GM21786 (cell line): ENCODE measurements at regions not wholly inside any gene's neighbourhood (a gene's known extent, or its start where the extent isn't known, plus 50 kb on each side); places are given as distances from the start of the nearest gene placed in this dataset.

ENCODE experiments used
- ATAC-seq: cut with Tn5 transposase; IDR thresholded peaks from one replicate; pipeline ENCODE4 v1.9.1; 2021; ENCODE audit not compliant: unreplicated experiment

DNA sequence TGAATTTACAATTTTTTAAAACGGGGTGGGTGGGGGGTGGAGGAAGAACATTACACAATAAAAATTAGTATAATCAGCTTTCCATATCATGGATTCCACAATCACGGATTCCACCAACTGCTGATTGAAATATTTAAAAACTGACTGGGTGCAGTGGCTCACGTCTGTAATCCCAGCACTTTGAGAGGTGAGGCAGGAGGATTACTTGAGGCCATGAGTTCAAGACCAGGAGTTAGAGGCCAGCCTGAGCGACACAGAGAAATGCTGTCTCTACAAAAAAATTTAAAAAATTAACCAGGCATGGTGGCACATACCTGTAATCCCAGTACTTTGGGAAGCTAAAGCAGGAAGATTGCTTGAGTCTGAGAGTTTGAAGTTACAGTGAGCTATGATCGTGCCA lies 254.7 kb downstream of the ATG4C start:
- no peak for ATAC-seq

DNA sequence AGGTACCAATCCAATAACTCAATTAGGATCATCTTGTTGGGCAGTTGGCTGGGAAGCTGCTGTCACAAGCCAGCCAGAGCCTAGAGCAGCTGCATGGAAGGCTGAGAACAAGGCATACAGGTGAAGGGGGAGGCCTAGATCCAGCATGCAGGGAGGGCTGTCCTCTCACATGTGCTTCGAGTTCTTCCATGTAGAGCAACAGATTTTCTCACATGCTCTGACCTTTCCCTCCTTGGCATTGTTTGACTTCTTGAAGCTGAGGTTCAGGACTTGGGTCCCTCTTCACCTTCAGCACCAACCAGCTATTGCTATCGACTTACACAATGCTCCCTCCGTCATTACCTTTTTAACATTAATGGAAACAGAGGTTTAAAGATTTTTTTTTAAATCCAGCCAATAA lies 257.7 kb downstream of the ATG4C start:
- no peak for ATAC-seq

DNA sequence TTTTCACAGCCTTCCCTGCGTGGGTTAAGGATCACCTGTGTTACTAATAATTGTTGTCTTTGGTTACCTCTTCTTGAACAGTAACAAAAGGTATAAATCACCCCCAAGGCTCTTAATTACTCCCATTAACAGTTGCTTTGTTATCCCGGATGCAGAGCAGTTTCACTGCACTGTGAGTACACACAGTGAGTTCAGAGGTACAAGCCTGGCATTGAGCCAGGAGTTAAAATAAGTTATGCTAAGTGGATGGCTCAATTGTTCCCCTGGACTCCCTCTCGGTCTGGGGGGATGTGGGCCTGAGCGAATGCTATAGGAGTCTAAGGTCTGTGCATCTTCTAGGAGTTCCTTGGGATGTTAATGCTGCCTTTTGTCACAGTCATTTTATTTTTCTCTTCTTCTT lies 258.3 kb downstream of the ATG4C start:
- no peak for ATAC-seq

DNA sequence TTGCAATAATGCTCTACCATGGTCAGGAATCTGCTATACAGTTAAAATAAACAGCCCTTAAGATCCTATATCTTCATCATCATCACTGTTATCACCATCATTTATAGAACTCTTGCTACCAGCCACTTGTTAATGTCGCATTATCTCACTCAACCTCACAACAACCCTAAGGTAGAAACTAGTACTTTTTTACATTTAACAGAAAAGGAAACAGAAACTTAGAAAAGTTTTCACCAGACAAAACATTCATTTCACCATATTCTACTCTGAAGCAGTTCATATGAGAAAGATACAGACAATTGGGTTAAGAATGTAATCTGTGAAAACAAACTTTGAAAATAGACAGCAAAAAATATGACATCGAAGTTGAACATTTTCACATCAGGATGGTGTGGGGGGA lies 262.6 kb downstream of the ATG4C start:
- no peak for ATAC-seq

- no peak for ATAC-seq
These were observed 265.2 kb downstream of the ATG4C start for GRCh38 chr1:63049135-63049534.

DNA sequence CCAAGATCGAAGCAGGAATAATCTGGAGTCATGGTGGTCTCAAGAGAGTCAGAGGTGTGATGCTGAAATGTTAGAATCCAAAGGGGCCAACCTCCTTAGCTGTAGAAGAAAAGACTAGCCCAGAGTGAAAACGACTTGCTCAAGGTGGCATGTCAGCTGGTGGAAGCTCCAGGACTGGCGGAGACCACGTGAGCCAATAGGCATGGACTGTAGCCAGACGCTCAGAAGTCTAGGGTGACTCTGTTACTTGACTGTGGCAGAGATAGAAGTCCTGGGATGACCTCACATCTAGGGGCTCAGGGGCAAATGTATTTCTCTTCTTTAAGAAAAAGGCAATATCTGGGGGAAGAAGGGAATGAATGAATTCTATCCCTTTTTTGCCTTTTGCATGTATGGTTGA lies 267.4 kb downstream of the ATG4C start:
- ATAC-seq: no peak

DNA sequence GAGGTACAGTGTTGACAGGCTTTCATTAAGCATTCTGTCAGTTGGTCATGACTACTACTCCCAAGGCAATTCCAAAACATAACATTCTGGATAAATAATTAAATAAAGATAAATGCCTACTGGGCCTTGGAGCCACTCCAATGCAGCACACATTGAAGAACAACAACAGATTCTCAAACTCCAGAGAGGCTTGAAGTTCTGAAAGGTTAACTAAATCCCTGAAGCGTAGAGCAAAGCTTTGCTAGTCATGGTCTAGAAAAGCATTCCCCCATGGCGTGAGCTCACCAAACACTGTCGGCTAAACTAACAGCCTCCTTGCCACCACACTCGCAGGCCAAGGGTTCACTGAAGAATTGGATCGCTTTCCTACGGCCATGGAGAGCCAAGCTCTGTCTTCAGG lies 268.0 kb downstream of the ATG4C start:
- no peak for ATAC-seq

DNA sequence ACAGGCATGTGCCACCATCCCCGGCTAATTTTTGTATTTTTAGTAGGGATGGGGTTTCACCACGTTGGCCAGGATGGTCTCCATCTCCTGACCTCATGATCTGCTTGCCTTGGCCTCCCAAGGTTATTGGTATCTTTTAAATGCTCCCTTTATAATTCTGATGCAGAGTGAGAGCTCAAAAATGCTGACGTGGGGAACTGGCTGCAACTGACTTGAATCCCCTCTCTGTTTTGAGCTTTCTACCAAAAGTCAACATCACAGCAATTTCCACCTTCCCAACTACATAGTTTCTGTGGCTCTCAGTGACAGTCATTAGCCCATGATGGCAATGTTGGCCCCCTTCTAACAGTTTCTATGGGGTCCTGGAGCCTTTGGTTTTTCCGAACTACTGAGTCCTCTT lies 268.2 kb upstream of the FOXD3 start:
- ATAC-seq: no peak

- no peak for ATAC-seq
These were observed 259.0 kb upstream of the FOXD3 start for GRCh38 chr1:63063367-63063766.

- no peak for ATAC-seq
These were observed 258.2 kb upstream of the FOXD3 start for GRCh38 chr1:63064135-63064534.

DNA sequence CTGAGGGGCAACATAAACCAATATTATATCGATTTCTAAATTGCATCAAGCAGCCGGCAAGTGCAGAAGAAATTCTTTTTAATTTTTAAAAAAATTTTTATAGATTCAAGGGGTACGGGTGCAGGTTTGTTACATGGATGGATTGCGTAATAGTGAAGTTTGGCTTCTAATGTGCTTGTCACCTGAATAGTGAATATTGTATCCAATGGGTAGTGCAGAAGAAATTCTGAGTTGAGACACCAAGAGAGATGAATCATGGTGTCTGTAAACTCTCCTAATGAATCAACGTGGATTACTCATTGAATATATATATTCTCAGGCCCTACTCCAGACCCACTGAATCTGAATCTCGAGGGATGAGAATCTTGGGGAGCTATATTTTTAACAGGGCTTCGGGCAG lies 253.7 kb upstream of the FOXD3 start:
- no peak for ATAC-seq

GRCh38 chr1:63069214-63069613 lies 253.2 kb upstream of the FOXD3 start:
- ATAC-seq: no peak

DNA sequence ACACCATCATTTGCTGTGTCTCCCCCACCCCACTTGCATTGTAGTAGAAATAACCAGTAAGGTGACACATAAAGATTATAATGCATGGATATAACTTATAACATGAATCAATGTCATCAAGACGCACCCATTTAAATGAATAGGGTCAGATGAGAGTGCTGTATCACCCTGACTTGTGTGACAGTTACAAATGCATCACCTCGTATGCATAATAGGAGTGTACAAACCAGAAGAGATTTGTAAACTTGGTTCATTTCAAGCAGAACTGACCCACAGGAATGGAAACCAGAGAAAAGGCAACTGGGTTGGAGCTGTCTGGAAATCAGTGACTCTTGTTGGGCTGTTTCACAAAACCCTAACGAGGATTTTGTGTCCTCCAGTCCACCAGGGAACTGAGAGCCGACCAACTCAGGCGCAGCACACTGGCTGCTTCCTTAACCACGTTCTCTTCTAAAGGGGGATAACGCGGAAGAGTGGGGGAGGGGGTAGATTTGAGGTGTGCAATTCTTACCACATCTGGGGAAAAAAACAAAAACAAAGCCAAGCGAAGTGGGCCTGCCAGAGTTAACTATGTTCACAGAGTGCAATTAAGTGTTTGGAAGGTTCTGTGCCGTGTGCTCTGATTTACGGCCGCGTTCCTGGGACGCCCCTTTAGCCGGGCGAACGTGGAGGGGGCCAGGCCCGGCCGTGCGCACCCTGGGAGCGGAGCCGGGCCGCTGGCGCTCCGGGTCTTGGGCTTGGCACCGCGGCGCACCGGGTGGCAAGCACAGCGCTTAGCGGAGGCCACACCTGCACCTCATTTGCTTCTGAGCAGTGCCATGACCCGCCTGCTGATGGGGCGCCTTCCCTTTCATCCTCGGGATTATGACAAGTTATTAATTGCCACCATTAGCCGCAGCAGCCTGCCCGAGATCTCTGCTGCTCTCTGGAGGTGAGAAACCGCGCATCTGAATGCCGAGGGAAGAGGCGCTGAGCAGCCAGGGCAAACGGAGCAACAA lies 248.8 kb upstream of the FOXD3 start:
- no peak for ATAC-seq

- no peak for ATAC-seq
These were observed 248.0 kb upstream of the FOXD3 start for GRCh38 chr1:63074321-63074720.

DNA sequence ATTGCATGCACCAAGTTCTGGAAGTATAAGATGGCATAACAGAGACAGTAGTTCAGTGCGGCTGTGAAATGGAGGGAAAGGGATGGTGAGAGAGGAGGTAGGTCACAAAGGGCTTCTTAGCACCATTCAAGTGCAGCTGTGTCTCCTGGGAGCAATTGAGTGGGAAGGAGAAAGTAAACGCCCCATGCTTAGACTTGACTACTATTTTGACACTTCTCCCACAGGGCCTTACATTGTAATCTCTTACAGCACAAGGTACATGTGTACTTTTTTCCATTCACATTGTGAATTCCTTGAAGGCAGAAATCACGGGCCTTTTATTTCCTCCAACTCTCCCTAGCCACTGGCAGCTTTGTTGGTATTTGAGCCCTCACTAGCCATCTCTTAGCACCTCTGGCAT lies 239.6 kb upstream of the FOXD3 start:
- ATAC-seq: no peak

DNA sequence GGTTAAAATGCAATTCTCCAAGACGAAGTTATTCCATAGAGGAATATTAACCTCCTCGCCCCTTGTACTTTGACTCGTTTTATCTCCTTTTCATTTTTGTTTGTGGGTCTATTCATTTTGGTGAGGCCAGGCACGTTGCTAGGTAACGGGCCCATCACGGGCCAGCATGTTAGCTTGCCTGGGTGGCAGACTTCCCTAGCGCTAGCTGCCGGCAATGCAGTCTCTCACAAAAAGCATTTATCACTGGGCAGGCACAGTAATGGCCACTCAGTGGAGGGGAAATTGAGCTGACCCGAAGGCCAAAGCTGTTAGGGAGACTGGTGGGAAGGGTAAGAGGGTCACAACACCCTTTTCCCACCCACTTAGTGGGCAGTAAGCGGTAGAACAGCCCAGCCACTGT lies 234.4 kb upstream of the FOXD3 start:
- ATAC-seq: no peak

DNA sequence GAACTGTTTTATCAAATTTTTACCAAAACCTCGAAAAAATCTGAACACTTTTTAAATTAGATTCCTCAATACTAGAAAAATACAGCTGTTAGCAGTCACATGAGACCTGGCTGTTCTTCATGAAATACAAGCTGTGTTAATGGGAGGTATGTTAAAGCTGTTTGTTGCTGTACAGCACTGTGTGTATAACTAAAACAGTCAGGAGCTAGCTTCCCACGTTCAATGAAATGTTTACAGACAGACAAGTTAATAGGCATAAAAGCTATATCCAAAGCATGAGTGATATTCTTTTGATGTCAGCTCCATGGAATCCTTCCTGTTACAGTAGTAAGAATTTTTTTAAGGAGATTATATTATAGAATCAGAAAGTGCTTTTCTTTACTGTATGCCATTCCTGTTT lies 223.2 kb upstream of the FOXD3 start:
- ATAC-seq: no peak

DNA sequence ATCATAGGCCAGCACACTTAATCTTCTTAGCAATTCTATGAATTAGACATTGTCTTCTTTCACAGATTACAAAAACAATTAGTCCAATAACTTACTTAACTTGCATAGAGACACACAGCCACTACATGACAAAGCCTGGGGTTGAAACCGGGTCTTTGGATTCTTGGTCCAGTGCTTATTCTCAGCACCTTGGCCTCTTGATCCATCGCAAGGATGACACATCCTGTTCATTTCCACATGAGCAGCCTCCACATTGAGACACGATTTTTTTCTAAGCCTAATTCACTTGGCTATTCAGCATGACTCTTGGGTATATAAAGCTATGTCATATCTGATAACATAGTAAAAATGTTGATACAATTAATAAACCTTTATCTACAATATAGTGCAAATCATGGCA lies 221.0 kb upstream of the FOXD3 start:
- no peak for ATAC-seq

DNA sequence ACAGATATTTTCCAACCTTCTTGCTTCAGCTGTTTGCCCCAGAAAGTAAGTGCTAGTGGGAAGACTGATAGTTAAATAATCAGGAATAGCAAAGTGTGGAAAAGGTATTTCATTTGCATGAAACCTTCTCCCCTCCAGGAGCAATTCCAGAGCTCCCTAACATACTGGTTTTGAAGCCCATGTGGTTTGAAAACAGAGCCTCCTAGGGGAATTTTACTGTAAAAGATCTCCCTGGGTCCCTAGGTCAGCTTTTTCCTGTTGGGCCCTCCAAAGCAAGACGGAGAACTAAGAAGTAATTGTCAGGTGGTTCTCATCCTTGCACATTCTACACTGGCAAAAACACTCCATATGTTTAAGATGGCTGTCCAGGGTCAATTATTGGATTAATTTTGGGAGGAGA lies 218.7 kb upstream of the FOXD3 start:
- ATAC-seq: no peak

- ATAC-seq: no peak
These were observed 215.3 kb upstream of the FOXD3 start for GRCh38 chr1:63107066-63107465.

DNA sequence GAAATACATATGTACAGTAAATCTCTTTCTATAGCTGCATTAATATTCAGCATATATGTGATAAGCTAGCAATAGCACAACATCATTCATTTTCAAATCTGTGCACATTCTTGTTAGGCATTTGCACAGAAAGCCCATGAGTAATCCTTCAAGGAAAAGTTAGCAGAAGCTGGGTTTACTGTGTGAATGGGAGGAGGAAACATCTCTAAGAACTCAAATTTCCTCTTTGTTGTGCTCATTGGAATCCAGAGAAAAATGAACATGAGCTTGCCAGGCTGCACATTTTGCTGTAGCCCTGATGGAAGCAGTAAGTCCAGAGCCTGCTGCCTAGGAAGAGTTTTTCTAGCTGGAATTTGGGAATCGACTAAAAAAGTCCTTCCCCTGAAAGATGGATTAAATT lies 214.2 kb upstream of the FOXD3 start:
- no peak for ATAC-seq

- ATAC-seq: peak; percentile 66
These were observed 210.0 kb upstream of the FOXD3 start for GRCh38 chr1:63112155-63112900.
